Glomerular endothelial cell (primary cell): ENCODE measurements at regions not wholly inside any gene's neighbourhood (a gene's known extent, or its start where the extent isn't known, plus 50 kb on each side); places are given as distances from the start of the nearest gene placed in this dataset.
"Not testable (repeated sequence)": the region's sequence is repeated elsewhere in the genome, so short reads cannot be mapped to it uniquely, and the experiment has no call there.

Experiments used
- DNase-seq: peaks from one replicate; pipeline ENCODE4 v3.0.0-alpha.2; 2011; ENCODE audit warnings: low read depth, low spot score; ENCODE audit errors: extremely low read depth

GRCh38 chr21:28607545-28607944 is 385.1 kb downstream of the LTN1 start:
- DNase-seq, result no peak

GRCh38 chr21:28604946-28605537 is 387.6 kb downstream of the LTN1 start:
- DNase-seq, result no peak

- DNase-seq, result no peak
Measured at GRCh38 chr21:28602546-28602945, 390.1 kb downstream of the LTN1 start.

GRCh38 chr21:28598214-28598613 is 394.5 kb downstream of the LTN1 start:
- no peak for DNase-seq

GRCh38 chr21:28592205-28592865 is 400.3 kb downstream of the LTN1 start:
- no peak for DNase-seq

GRCh38 chr21:28590676-28591075 is 402.0 kb downstream of the LTN1 start:
- no peak for DNase-seq

- no peak for DNase-seq
Measured at GRCh38 chr21:28590026-28590425, 402.7 kb downstream of the LTN1 start.

- no peak for DNase-seq
Measured at GRCh38 chr21:28588997-28589396, 403.7 kb downstream of the LTN1 start.

- DNase-seq, result no peak
Measured at GRCh38 chr21:28587748-28588147, 404.9 kb downstream of the LTN1 start.

GRCh38 chr21:28581976-28582375 is 410.7 kb downstream of the LTN1 start:
- DNase-seq, result no peak

- not testable (repeated sequence) for DNase-seq
Measured at GRCh38 chr21:28581311-28581731, 411.4 kb downstream of the LTN1 start.

GRCh38 chr21:28580585-28580984 is 412.1 kb downstream of the LTN1 start:
- DNase-seq, result no peak

- DNase-seq, result no peak
Measured at GRCh38 chr21:28579986-28580550, 412.6 kb downstream of the LTN1 start.

GRCh38 chr21:28568692-28569091 is 424.0 kb downstream of the LTN1 start:
- DNase-seq, result no peak

- DNase-seq, result not testable (repeated sequence)
Measured at GRCh38 chr21:28563933-28564332, 428.7 kb downstream of the LTN1 start.

GRCh38 chr21:28561772-28562171 is 430.9 kb downstream of the LTN1 start:
- no peak for DNase-seq

- no peak for DNase-seq
Measured at GRCh38 chr21:28554660-28555475, 437.8 kb downstream of the LTN1 start.

- DNase-seq, result no peak
Measured at GRCh38 chr21:28550057-28550825, 442.4 kb downstream of the LTN1 start.

GRCh38 chr21:28548291-28548690 is 444.4 kb downstream of the LTN1 start:
- no peak for DNase-seq

GRCh38 chr21:28547766-28548165 is 444.9 kb downstream of the LTN1 start:
- no peak for DNase-seq

GRCh38 chr21:28543975-28544374 is 448.7 kb downstream of the LTN1 start:
- no peak for DNase-seq
